SJSA1 (cell line): ENCODE measurements at regions not wholly inside any gene's neighbourhood (a gene's known extent, or its start where the extent isn't known, plus 50 kb on each side); places are given as distances from the start of the nearest gene placed in this dataset.
"Not testable (repeated sequence)": the region's sequence is repeated elsewhere in the genome, so short reads cannot be mapped to it uniquely, and the experiment has no call there.

Experiments used
- DNase-seq, 2 experiments: peaks; one replicate each; pipeline ENCODE4 v3.0.0-alpha.2; 2015 to 2020; ENCODE audit warnings: low spot score in 2 of 2, low read depth in 1 of 2
- H3K27ac ChIP-seq: fragments of 250-450 bp; sonication (Bioruptor Pico); 2 replicates; pipeline ENCODE4 v1.5.1; 2020; ENCODE audit warnings: mild to moderate bottlenecking, moderate library complexity
- H3K27me3 ChIP-seq: fragments of 250-450 bp; sonication (Bioruptor Pico); replicated peaks from 2 replicates; pipeline ENCODE4 v1.5.1; 2020; ENCODE audit warnings: mild to moderate bottlenecking, moderate library complexity
- H3K36me3 ChIP-seq: fragments of 250-450 bp; sonication (Bioruptor Pico); 2 replicates; pipeline ENCODE4 v1.5.1; 2020; ENCODE audit warnings: mild to moderate bottlenecking
- H3K4me1 ChIP-seq: fragments of 250-450 bp; sonication (Bioruptor Pico); replicated peaks from 2 replicates; pipeline ENCODE4 v1.6.1; 2021; ENCODE audit warnings: mild to moderate bottlenecking
- H3K4me3 ChIP-seq: fragments of 250-450 bp; sonication (Bioruptor Pico); 2 replicates; pipeline ENCODE4 v1.5.1; 2020; ENCODE audit warnings: mild to moderate bottlenecking
- H3K9me3 ChIP-seq: fragments of 250-450 bp; sonication (Bioruptor Pico); replicated peaks from 2 replicates; pipeline ENCODE4 v1.5.1; 2020; ENCODE audit warnings: mild to moderate bottlenecking

- not testable (repeated sequence) for H3K4me1 ChIP-seq, DNase-seq, H3K9me3 ChIP-seq, H3K4me3 ChIP-seq, H3K27ac ChIP-seq, H3K27me3 ChIP-seq
- H3K36me3 ChIP-seq, result peaks cover 11% of the 10 kb centered on the region; the same call in 1 of the 2 replicates
Observed at GRCh38 chr4:123012416-123012815, 90.0 kb upstream of the NUDT6 start.

GRCh38 chr4:123014038-123014437, 91.6 kb upstream of the NUDT6 start:
- no peak overlapping the region for H3K4me3 ChIP-seq
- no peaks in the 10 kb centered on the region for H3K27me3 ChIP-seq
- no peak overlapping the region for H3K27ac ChIP-seq
- H3K4me1 ChIP-seq, result peaks cover 4% of the 10 kb centered on the region; the same call in 1 of the 2 replicates
- no peak for DNase-seq
- H3K9me3 ChIP-seq, result no peaks in the 10 kb centered on the region
- H3K36me3 ChIP-seq, result peaks cover 3% of the 10 kb centered on the region; the same call in 1 of the 2 replicates

- no peak overlapping the region for H3K27ac ChIP-seq
- no peak overlapping the region for H3K4me3 ChIP-seq
- no peaks in the 10 kb centered on the region for H3K36me3 ChIP-seq
- H3K9me3 ChIP-seq, result no peaks in the 10 kb centered on the region
- no peaks in the 10 kb centered on the region for H3K27me3 ChIP-seq
- H3K4me1 ChIP-seq, result peaks cover 4% of the 10 kb centered on the region; the same call in 1 of the 2 replicates
- DNase-seq, result no peak
Observed at GRCh38 chr4:123017078-123017477, 94.7 kb upstream of the NUDT6 start.

- H3K27ac ChIP-seq, result no peak overlapping the region
- H3K9me3 ChIP-seq, result no peaks in the 10 kb centered on the region
- no peak for DNase-seq
- peaks cover 4% of the 10 kb centered on the region; the same call in 1 of the 2 replicates for H3K4me1 ChIP-seq
- no peaks in the 10 kb centered on the region for H3K27me3 ChIP-seq
- H3K36me3 ChIP-seq, result no peaks in the 10 kb centered on the region
- no peak overlapping the region for H3K4me3 ChIP-seq
Observed at GRCh38 chr4:123017636-123018395, 95.4 kb upstream of the NUDT6 start.

GRCh38 chr4:123018396-123018775, 96.0 kb upstream of the NUDT6 start:
- Histone ChIP-seq H3K4me1 (peaks cover 4% of the 10 kb centered on the region; the same call in 1 of the 2 replicates), H3K9me3 (no peaks in the 10 kb centered on the region), H3K27me3 (no peaks in the 10 kb centered on the region), H3K4me3 (no peak overlapping the region), H3K27ac (no peak overlapping the region), H3K36me3 (no peaks in the 10 kb centered on the region)
- no peak for DNase-seq

GRCh38 chr4:123020285-123020684, 97.9 kb upstream of the NUDT6 start:
- H3K9me3 ChIP-seq, result no peaks in the 10 kb centered on the region

GRCh38 chr4:123023647-123024046, 101.2 kb upstream of the NUDT6 start:
- H3K9me3 ChIP-seq, result no peaks in the 10 kb centered on the region
- no peak overlapping the region for H3K4me3 ChIP-seq
- no peak for DNase-seq

More at GRCh38 chr4:123020285-123020684, 97.9 kb upstream of the NUDT6 start:
- Histone ChIP-seq H3K4me1 (peaks cover 4% of the 10 kb centered on the region; the same call in 1 of the 2 replicates), H3K4me3 (no peak overlapping the region), H3K36me3 (no peaks in the 10 kb centered on the region), H3K27ac (no peak overlapping the region), H3K27me3 (no peaks in the 10 kb centered on the region)
- DNase-seq, result no peak

GRCh38 chr4:123024710-123025109, 102.3 kb upstream of the NUDT6 start:
- H3K27ac ChIP-seq, result no peak overlapping the region
- no peak overlapping the region for H3K4me3 ChIP-seq
- H3K36me3 ChIP-seq, result peaks cover 10% of the 10 kb centered on the region
- no peak for DNase-seq
- H3K27me3 ChIP-seq, result no peaks in the 10 kb centered on the region
- H3K4me1 ChIP-seq, result no peaks in the 10 kb centered on the region; the same call in 1 of the 2 replicates
- H3K9me3 ChIP-seq, result no peaks in the 10 kb centered on the region

More at GRCh38 chr4:123023647-123024046, 101.2 kb upstream of the NUDT6 start:
- no peaks in the 10 kb centered on the region for H3K27me3 ChIP-seq
- H3K27ac ChIP-seq, result no peak overlapping the region
- H3K4me1 ChIP-seq, result no peaks in the 10 kb centered on the region; the same call in 1 of the 2 replicates
- H3K36me3 ChIP-seq, result 0 out of 2 replicates have a peak, but pooled peaks cover 6% of the 10 kb centered on the region

GRCh38 chr4:123025398-123025797, 103.0 kb upstream of the NUDT6 start:
- Histone ChIP-seq H3K9me3 (no peaks in the 10 kb centered on the region), H3K27me3 (no peaks in the 10 kb centered on the region), H3K36me3 (peaks cover 10% of the 10 kb centered on the region), H3K27ac (no peak overlapping the region), H3K4me1 (no peaks in the 10 kb centered on the region; the same call in 1 of the 2 replicates), H3K4me3 (no peak overlapping the region)
- DNase-seq, result no peak

- H3K27me3 ChIP-seq, H3K27ac ChIP-seq, H3K9me3 ChIP-seq, H3K4me1 ChIP-seq, H3K4me3 ChIP-seq, DNase-seq: not testable (repeated sequence)
- peaks cover 10% of the 10 kb centered on the region for H3K36me3 ChIP-seq
Observed at GRCh38 chr4:123026015-123026414, 103.6 kb upstream of the NUDT6 start.

GRCh38 chr4:123031664-123032063, 109.3 kb upstream of the NUDT6 start:
- H3K27ac ChIP-seq, result no peak overlapping the region
- H3K4me1 ChIP-seq, result no peaks in the 10 kb centered on the region; the same call in 1 of the 2 replicates
- peaks cover 10% of the 10 kb centered on the region for H3K36me3 ChIP-seq
- no peak for DNase-seq
- no peaks in the 10 kb centered on the region for H3K27me3 ChIP-seq
- no peak overlapping the region for H3K4me3 ChIP-seq
- no peaks in the 10 kb centered on the region for H3K9me3 ChIP-seq

- Histone ChIP-seq H3K4me1 (no peaks in the 10 kb centered on the region; the same call in 1 of the 2 replicates), H3K36me3 (peaks cover 5% of the 10 kb centered on the region), H3K9me3 (no peaks in the 10 kb centered on the region), H3K27ac (no peak overlapping the region), H3K4me3 (no peak overlapping the region), H3K27me3 (no peaks in the 10 kb centered on the region)
- DNase-seq, result no peak
Observed at GRCh38 chr4:123034023-123034422, 111.6 kb upstream of the NUDT6 start.

GRCh38 chr4:123035239-123035638, 112.8 kb upstream of the NUDT6 start:
- Histone ChIP-seq H3K36me3 (no peaks in the 10 kb centered on the region), H3K9me3 (no peaks in the 10 kb centered on the region), H3K27ac (no peak overlapping the region), H3K27me3 (no peaks in the 10 kb centered on the region), H3K4me3 (no peak overlapping the region), H3K4me1 (no peaks in the 10 kb centered on the region; the same call in 1 of the 2 replicates)
- no peak for DNase-seq

- Histone ChIP-seq H3K4me3 (no peak overlapping the region), H3K4me1 (no peaks in the 10 kb centered on the region; the same call in 1 of the 2 replicates), H3K27ac (no peak overlapping the region), H3K27me3 (no peaks in the 10 kb centered on the region), H3K9me3 (peaks cover 6% of the 10 kb centered on the region; the same call in 1 of the 2 replicates), H3K36me3 (peaks cover 10% of the 10 kb centered on the region; the same call in 1 of the 2 replicates)
- peak in 1 of 2 experiments; percentile 42 for DNase-seq
Observed at GRCh38 chr4:123037804-123038203, 115.4 kb upstream of the NUDT6 start.
